Heart right ventricle (tissue), 16 donors: ENCODE measurements at regions not wholly inside any gene's neighbourhood (a gene's known extent, or its start where the extent isn't known, plus 50 kb on each side); places are given as distances from the start of the nearest gene placed in this dataset.

ENCODE experiments used
- ATAC-seq, 8 donors: fragments of 200-7000 bp; cut with Tn5 transposase; one replicate each; pipeline ENCODE4 v1.9.1; 2020; ENCODE audit warnings: mild to moderate bottlenecking in 8 of 8, moderate library complexity in 8 of 8, moderate number of reproducible peaks in 1 of 8
- DNase-seq, 2 donors: peaks; one replicate each; pipeline ENCODE4 v3.0.0-alpha.2; 2020
- H3K27ac ChIP-seq, 10 donors: fragments of 200-600 bp; sonication (generic) in 2 of 10; one replicate each; pipeline versions ENCODE4 v1.5.0 to v1.8.0; 2020 to 2022; ENCODE audit warnings: mild to moderate bottlenecking in 3 of 10
- H3K27me3 ChIP-seq, 7 donors: fragments of 200-600 bp; one replicate each; pipeline ENCODE4 v1.8.0; 2021 to 2022; ENCODE audit warnings: mild to moderate bottlenecking in 2 of 7
- H3K36me3 ChIP-seq, 9 donors: fragments of 200-600 bp; sonication (generic) in 1 of 9; one replicate each; pipeline versions ENCODE4 v1.5.0 to v1.8.0; 2020 to 2022; ENCODE audit warnings: mild to moderate bottlenecking in 2 of 9
- H3K4me1 ChIP-seq, 9 donors: fragments of 200-600 bp; sonication (generic) in 1 of 9; one replicate each; pipeline versions ENCODE4 v1.5.0 to v1.8.0; 2020 to 2022; ENCODE audit warnings: mild to moderate bottlenecking in 4 of 9
- H3K4me3 ChIP-seq, 10 donors: fragments of 200-600 bp; sonication (generic) in 2 of 10; one replicate each; pipeline versions ENCODE4 v1.5.0 to v1.8.0; 2020 to 2022; ENCODE audit warnings: mild to moderate bottlenecking in 7 of 10, moderate library complexity in 2 of 10
- H3K9me3 ChIP-seq, 11 donors: fragments of 200-600 bp in 10 of 11; sonication (generic) in 2 of 11; one replicate each; pipeline versions ENCODE4 v1.5.0 to v1.8.0; 2013 to 2022; ENCODE audit warnings: mild to moderate bottlenecking in 2 of 11, control low read depth in 1 of 11, moderate library complexity in 1 of 11
- CTCF ChIP-seq, 9 donors: fragments of 200-600 bp; sonication (generic) in 2 of 9; IDR thresholded peaks; one replicate each; pipeline versions ENCODE4 v1.5.0 to v1.8.0; 2021 to 2022; ENCODE audit warnings: antibody characterized with exemption in 9 of 9, mild to moderate bottlenecking in 5 of 9, moderate library complexity in 1 of 9
- WGBS, 2 donors: extraction: QIAGEN DNeasy Blood & Tissue Kit; methylation state at CpG; one replicate each; pipeline ENCODE4 v1.1.7; 2013; ENCODE audit warnings: inconsistent platforms in 1 of 2; 5-methylcytosine and 5-hydroxymethylcytosine counted together
- intact Hi-C, 10 donors: fragments of 100-400 bp; cut with DNase I; formaldehyde crosslinking; loops; one replicate each; pipeline versions ENCODE4 v1.11.1 to v1.14.2; 2022
- donor health status: Arrhythmogenic right ventricular cardiomyopathy.
- donor health status: ischemic (EF 13 %, LVEDD 7.1; RV severe dilation, severe dysfunction).
- donor health status: healthy with polysubstance abuse.
- donor health status: DM: no; HTN: yes; CAD: no.
- donor health status: DM: no; HTN: no; CAD: no.
- donor health status: ischemic (EF 25% LVEDD 6.9; RV normal size, moderate dysfunction).
- donor health status: ischemic (EF 25% LVEDD 5.7; RV mildly dilated, moderate dysfunction).
- donor health status: healthy.
- donor health status: DM: yes; HTN: yes; CAD: no.
- donor health status: Ischemic cardiomyopathy.
- donor health status: ischemic (EF 35%, LVEDD 5.7; RV mildly dilated, moderate dysfunction).
- donor health status: nonischemic (EF 11% LVEDD 7.7; RV severe dilation, severe dysfunction).
- donor health status: DM: yes; HTN: yes; CAD: no.
- donor health status: PGD.
- donor health status: ischemic (EF 29% LVEDD 5.4; RV normal size, mild dysfunction).
- donor health status: nonischemic (EF 23%, LVEDD 6.1; RV moderate dilation, normal function).

- no peak for DNase-seq
- H3K27ac ChIP-seq = no peak overlapping the region
- no peak overlapping the region for H3K4me3 ChIP-seq
- H3K4me1 ChIP-seq = no peaks in the 10 kb centered on the region
- 92 to 95% methylated on average over 8 of the region's 8 CpGs for WGBS, 2 donors
- intact Hi-C loops = no loop called here
- H3K36me3 ChIP-seq = peaks cover 0 to 13% (median 0%) of the 10 kb centered on the region in 9 donors
- no peaks in the 10 kb centered on the region for H3K27me3 ChIP-seq
- TF ChIP-seq CTCF (IDR thresholded peaks at IDR 0.05) = no peak
- no peak for ATAC-seq
- H3K9me3 ChIP-seq = peaks cover 0 to 6% (median 0%) of the 10 kb centered on the region in 11 donors
These were observed 244.3 kb downstream of the GLI2 start for GRCh38 chr2:120979921-120980320.

GRCh38 chr2:120981443-120981842, 245.8 kb downstream of the GLI2 start:
- Histone ChIP-seq H3K9me3 (peaks cover 0 to 6% (median 0%) of the 10 kb centered on the region in 11 donors), H3K4me3 (no peak overlapping the region), H3K27ac (no peak overlapping the region), H3K36me3 (peaks cover 0 to 16% (median 0%) of the 10 kb centered on the region in 9 donors), H3K4me1 (no peaks in the 10 kb centered on the region), H3K27me3 (no peaks in the 10 kb centered on the region)
- 57 to 65% methylated on average over 4 of the region's 4 CpGs for WGBS, 2 donors
- DNase-seq = no peak
- intact Hi-C loops = no loop called here
- ATAC-seq = no peak
- no peak for TF ChIP-seq CTCF (IDR thresholded peaks at IDR 0.05)

DNA sequence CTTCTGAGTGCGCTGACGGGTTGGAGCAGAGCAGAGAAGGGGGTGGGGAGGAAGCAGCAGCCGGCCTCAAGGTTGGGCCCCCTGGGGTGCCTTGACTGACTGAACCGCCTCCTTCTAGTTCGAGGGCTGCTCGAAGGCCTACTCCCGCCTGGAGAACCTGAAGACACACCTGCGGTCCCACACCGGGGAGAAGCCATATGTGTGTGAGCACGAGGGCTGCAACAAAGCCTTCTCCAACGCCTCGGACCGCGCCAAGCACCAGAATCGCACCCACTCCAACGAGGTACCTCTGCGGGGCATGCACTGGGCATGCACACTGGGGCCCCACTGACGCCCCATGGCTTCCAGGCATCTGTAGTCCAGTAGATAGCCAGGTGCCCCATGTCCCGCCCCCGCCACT, 246.9 kb downstream of the GLI2 start:
- no peak for TF ChIP-seq CTCF (IDR thresholded peaks at IDR 0.05)
- Histone ChIP-seq H3K36me3 (peaks cover 0 to 20% (median 0%) of the 10 kb centered on the region in 9 donors), H3K4me3 (no peak overlapping the region), H3K9me3 (peaks cover 0 to 6% (median 0%) of the 10 kb centered on the region in 11 donors), H3K27ac (no peak overlapping the region), H3K4me1 (no peaks in the 10 kb centered on the region), H3K27me3 (no peaks in the 10 kb centered on the region)
- DNase-seq = no peak
- 81% methylated on average over 20 of the region's 20 CpGs for WGBS, 2 donors
- no peak for ATAC-seq
- intact Hi-C loops = no loop called here

DNA sequence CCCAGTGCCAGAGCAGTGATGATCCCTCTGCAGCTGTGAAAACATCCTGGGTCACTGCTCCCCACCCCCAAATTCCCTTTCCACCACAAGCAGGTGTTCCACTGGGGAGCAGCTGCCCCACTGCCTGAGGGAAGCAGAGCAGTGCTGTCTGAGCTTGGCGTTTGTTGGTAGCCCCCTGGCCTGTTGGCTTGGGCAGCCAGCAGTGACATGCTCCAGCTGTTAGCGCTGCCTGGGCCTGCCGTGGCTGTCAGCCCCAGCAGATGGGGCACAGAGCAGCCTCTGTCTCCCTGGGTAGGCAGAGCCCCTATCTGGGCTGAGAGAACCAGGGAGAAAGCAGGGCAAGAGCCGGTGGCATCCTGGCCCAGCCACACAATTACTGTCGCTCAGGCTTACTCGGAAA, 247.7 kb downstream of the GLI2 start:
- Histone ChIP-seq H3K9me3 (peaks cover 0 to 6% (median 0%) of the 10 kb centered on the region in 11 donors), H3K27me3 (no peaks in the 10 kb centered on the region), H3K4me3 (no peak overlapping the region), H3K36me3 (peaks cover 0 to 21% (median 0%) of the 10 kb centered on the region in 9 donors), H3K4me1 (no peaks in the 10 kb centered on the region), H3K27ac (no peak overlapping the region)
- ATAC-seq (peak in 1 of 8 donors; percentile 33), DNase-seq (no peak)
- TF ChIP-seq CTCF (IDR thresholded peaks at IDR 0.05) = no peak
- intact Hi-C loops = no loop called here
- WGBS, 2 donors = 56 to 62% methylated on average over 6 of the region's 6 CpGs
